H9 (cell line): ENCODE measurements at regions not wholly inside any gene's neighbourhood (a gene's known extent, or its start where the extent isn't known, plus 50 kb on each side); places are given as distances from the start of the nearest gene placed in this dataset.

ENCODE experiments used
- DNase-seq: peaks from one replicate; pipeline ENCODE4 v3.0.0-alpha.2; 2017
- H2AFZ ChIP-seq: one replicate; pipeline ENCODE4 v1.6.1; 2013; ENCODE audit warnings: mild to moderate bottlenecking, low read length, control low read depth, moderate library complexity
- H2AK5ac ChIP-seq: 2 replicates; pipeline ENCODE4 v1.6.1; 2013; ENCODE audit warnings: low read length, control low read depth, mixed read lengths; ENCODE audit not compliant: insufficient read length
- H2BK120ac ChIP-seq: one replicate; pipeline ENCODE4 v1.6.1; 2013; ENCODE audit warnings: low read depth, mild to moderate bottlenecking, low read length, control low read depth, inconsistent platforms; ENCODE audit not compliant: poor library complexity, severe bottlenecking
- H2BK12ac ChIP-seq: 2 replicates; pipeline ENCODE4 v1.6.1; 2013; ENCODE audit warnings: low read length, control low read depth, mixed read lengths, low read depth; ENCODE audit not compliant: insufficient read length
- H2BK15ac ChIP-seq: 2 replicates; pipeline ENCODE4 v1.6.1; 2013; ENCODE audit warnings: low read depth, low read length, control low read depth
- H2BK20ac ChIP-seq: one replicate; pipeline ENCODE4 v1.6.1; 2013; ENCODE audit warnings: low read depth, mild to moderate bottlenecking, low read length, control low read depth, inconsistent platforms; ENCODE audit not compliant: poor library complexity, severe bottlenecking
- H2BK5ac ChIP-seq: 2 replicates; pipeline ENCODE4 v1.6.1; 2013; ENCODE audit warnings: low read length, control low read depth, mixed read lengths; ENCODE audit not compliant: insufficient read length
- H3K14ac ChIP-seq: 2 replicates; pipeline ENCODE4 v1.6.1; 2013; ENCODE audit warnings: low read length, control low read depth; ENCODE audit not compliant: insufficient read depth
- H3K18ac ChIP-seq: 2 replicates; pipeline ENCODE4 v1.6.1; 2013; ENCODE audit warnings: low read depth, mild to moderate bottlenecking, mixed read lengths, low read length, control low read depth; ENCODE audit not compliant: insufficient read length
- H3K23ac ChIP-seq: 2 replicates; pipeline ENCODE4 v1.6.1; 2013; ENCODE audit warnings: low read length, control low read depth, mixed read lengths, low read depth; ENCODE audit not compliant: insufficient read length
- H3K23me2 ChIP-seq: 2 replicates; pipeline ENCODE4 v1.6.1; 2013; ENCODE audit warnings: low read depth, mild to moderate bottlenecking, mixed read lengths, low read length, control low read depth; ENCODE audit not compliant: insufficient read length, poor library complexity, severe bottlenecking
- H3K27ac ChIP-seq: 2 replicates; pipeline ENCODE4 v1.5.1; 2013; ENCODE audit warnings: low read length, control low read depth, mixed read lengths, low read depth; ENCODE audit not compliant: insufficient read length
- H3K27me3 ChIP-seq: 2 replicates; pipeline ENCODE4 v1.6.1; 2013; ENCODE audit warnings: low read length, control low read depth, inconsistent platforms; ENCODE audit not compliant: insufficient read depth
- H3K4ac ChIP-seq: 2 replicates; pipeline ENCODE4 v1.6.1; 2013; ENCODE audit warnings: low read depth, mild to moderate bottlenecking, control low read depth, inconsistent platforms, low read length, moderate library complexity
- H3K4me1 ChIP-seq: 2 replicates; pipeline ENCODE4 v1.6.1; 2013; ENCODE audit warnings: low read length, control low read depth, inconsistent platforms; ENCODE audit not compliant: insufficient read depth
- H3K4me2 ChIP-seq: 2 replicates; pipeline ENCODE4 v1.6.1; 2013; ENCODE audit warnings: low read length, control low read depth, mixed read lengths; ENCODE audit not compliant: insufficient read length, insufficient read depth
- H3K56ac ChIP-seq: 2 replicates; pipeline ENCODE4 v1.6.1; 2013; ENCODE audit warnings: low read depth, mild to moderate bottlenecking, mixed read lengths, low read length, control low read depth; ENCODE audit not compliant: insufficient read length
- H3K79me1 ChIP-seq: 2 replicates; pipeline ENCODE4 v1.6.1; 2013; ENCODE audit warnings: low read depth, mild to moderate bottlenecking, moderate library complexity, low read length, control low read depth, inconsistent platforms; ENCODE audit not compliant: insufficient read depth, poor library complexity, severe bottlenecking
- H3K79me2 ChIP-seq: 2 replicates; pipeline ENCODE4 v1.6.1; 2013; ENCODE audit warnings: low read length, control low read depth, inconsistent platforms; ENCODE audit not compliant: insufficient read depth
- H3K9ac ChIP-seq: 2 replicates; pipeline ENCODE4 v1.6.1; 2013; ENCODE audit warnings: low read length, control low read depth, mixed read lengths; ENCODE audit not compliant: insufficient read length; ENCODE audit errors: extremely low read depth
- H3K9me3 ChIP-seq: one replicate; pipeline ENCODE4 v1.6.1; 2013; ENCODE audit warnings: low read depth, low read length, inconsistent platforms; ENCODE audit not compliant: control insufficient read depth
- H3T11ph ChIP-seq: one replicate; pipeline ENCODE4 v1.6.1; 2013; ENCODE audit warnings: mild to moderate bottlenecking, low read length, control low read depth, inconsistent platforms
- H4K20me1 ChIP-seq: one replicate; pipeline ENCODE4 v1.6.1; 2013; ENCODE audit not compliant: control insufficient read depth, insufficient read length, insufficient read depth
- H4K5ac ChIP-seq: 2 replicates; pipeline ENCODE4 v1.6.1; 2013; ENCODE audit warnings: low read depth, mild to moderate bottlenecking, mixed read lengths, low read length, control low read depth; ENCODE audit not compliant: insufficient read length
- H4K8ac ChIP-seq: replicated peaks from 2 replicates; pipeline ENCODE4 v1.6.1; 2013; ENCODE audit warnings: low read length, control low read depth, mixed read lengths, low read depth; ENCODE audit not compliant: insufficient read length
- H4K91ac ChIP-seq: 2 replicates; pipeline ENCODE4 v1.6.1; 2013; ENCODE audit warnings: low read depth, mild to moderate bottlenecking, moderate library complexity, mixed read lengths, low read length, control low read depth; ENCODE audit not compliant: insufficient read length
- H3K27ac Mint-ChIP-seq, 3 experiments: 2 replicates in 2 of 3; 3 replicates in 1 of 3; pipeline ENCODE4 v1.8.0; 2020 to 2021; ENCODE audit warnings: mixed read lengths in 3 of 3, mild to moderate bottlenecking in 1 of 3, moderate library complexity in 1 of 3
- H3K27me3 Mint-ChIP-seq: 2 replicates; pipeline ENCODE4 v1.8.0; 2021; ENCODE audit warnings: low read depth, mild to moderate bottlenecking, moderate library complexity, mixed read lengths
- H3K36me3 Mint-ChIP-seq, 3 experiments: 2 replicates in 2 of 3; 3 replicates in 1 of 3; pipeline ENCODE4 v1.8.0; 2020 to 2021; ENCODE audit warnings: low read depth in 3 of 3, mixed read lengths in 3 of 3; ENCODE audit not compliant: insufficient read depth in 1 of 3
- H3K4me1 Mint-ChIP-seq, 2 experiments: 2 replicates each; pipeline ENCODE4 v1.8.0; 2020; ENCODE audit warnings: mixed read lengths in 2 of 2
- H3K4me3 Mint-ChIP-seq, 2 experiments: 2 replicates in 1 of 2; 3 replicates in 1 of 2; pipeline ENCODE4 v1.8.0; 2020 to 2021; ENCODE audit warnings: mild to moderate bottlenecking in 2 of 2, mixed read lengths in 2 of 2, moderate library complexity in 1 of 2
- H3K9me3 Mint-ChIP-seq, 2 experiments: 2 replicates in 1 of 2; 3 replicates in 1 of 2; pipeline ENCODE4 v1.8.0; 2020; ENCODE audit warnings: mild to moderate bottlenecking in 2 of 2, mixed read lengths in 2 of 2, moderate library complexity in 1 of 2
- WGBS: extraction: QIAGEN DNeasy Blood & Tissue Kit; methylation state at CpG from one replicate; pipeline ENCODE4 v1.1.7; 2013; ENCODE audit warnings: missing lambda C conversion rate, low lambda C conversion rate, mixed read lengths; ENCODE audit not compliant: insufficient read length; ENCODE audit errors: extremely low coverage; 5-methylcytosine and 5-hydroxymethylcytosine counted together
- TF ChIP-seq, protein P1 (sequence below): fragments of 200-600 bp; sonication (generic); conservative IDR thresholded peaks from 3 replicates; pipeline ENCODE4 v1.8.0; 2021; ENCODE audit warnings: antibody characterized with exemption, mild to moderate bottlenecking

DNA sequence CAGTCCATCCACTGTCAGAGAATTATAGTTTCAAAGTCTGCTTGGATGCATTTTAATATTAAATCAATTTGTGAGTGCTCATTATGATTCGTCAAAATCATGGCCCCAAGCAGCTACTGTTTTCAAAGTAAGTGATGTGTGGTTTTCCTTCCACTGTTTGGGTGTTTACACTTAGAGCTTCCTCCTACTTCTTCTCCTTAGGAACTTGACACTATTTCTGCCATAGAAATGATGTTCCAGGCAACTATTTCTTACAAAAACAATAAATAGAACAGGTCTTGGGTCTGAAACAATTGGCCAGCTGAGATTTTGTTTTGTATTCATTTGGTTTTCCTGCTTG, 132.8 kb upstream of the RAI14 start:
- Histone ChIP-seq H3K27me3 (no peaks in the 10 kb centered on the region), H2AFZ (no peak overlapping the region)
- peak overlapping the region in 1 of 3 experiments; percentile 60; a peak in 1 of 7 replicates for H3K27ac Mint-ChIP-seq

More for the DNA sequence above, 132.8 kb upstream of the RAI14 start:
- no peaks in the 10 kb centered on the region for H3K79me2 ChIP-seq
- no peak overlapping the region for H3K4me2 ChIP-seq
- no peaks in the 10 kb centered on the region for H3K27me3 Mint-ChIP-seq
- no peaks in the 10 kb centered on the region for H3K79me1 ChIP-seq
- H3K9me3 Mint-ChIP-seq, result no peaks in the 10 kb centered on the region
- H4K5ac ChIP-seq, result no peak overlapping the region
- H4K91ac ChIP-seq, result no peak overlapping the region
- no peak overlapping the region for H2BK15ac ChIP-seq
- no CpG with 5 or more reads among the region's 1 CpG for WGBS
- H4K20me1 ChIP-seq, result no peaks in the 10 kb centered on the region
- H2BK20ac ChIP-seq, result no peak overlapping the region
- H2BK120ac ChIP-seq, result no peak overlapping the region
- H3K23me2 ChIP-seq, result no peaks in the 10 kb centered on the region
- H3K4me3 Mint-ChIP-seq, result no peak overlapping the region
- no peak overlapping the region for H3K4ac ChIP-seq
- no peak overlapping the region for H3K27ac ChIP-seq
- no peak overlapping the region for H2BK5ac ChIP-seq
- H2BK12ac ChIP-seq, result no peak overlapping the region
- peaks cover 26 to 27% of the 10 kb centered on the region in 2 experiments for H3K4me1 Mint-ChIP-seq
- H3K56ac ChIP-seq, result no peak overlapping the region
- TF ChIP-seq, protein P1, sequence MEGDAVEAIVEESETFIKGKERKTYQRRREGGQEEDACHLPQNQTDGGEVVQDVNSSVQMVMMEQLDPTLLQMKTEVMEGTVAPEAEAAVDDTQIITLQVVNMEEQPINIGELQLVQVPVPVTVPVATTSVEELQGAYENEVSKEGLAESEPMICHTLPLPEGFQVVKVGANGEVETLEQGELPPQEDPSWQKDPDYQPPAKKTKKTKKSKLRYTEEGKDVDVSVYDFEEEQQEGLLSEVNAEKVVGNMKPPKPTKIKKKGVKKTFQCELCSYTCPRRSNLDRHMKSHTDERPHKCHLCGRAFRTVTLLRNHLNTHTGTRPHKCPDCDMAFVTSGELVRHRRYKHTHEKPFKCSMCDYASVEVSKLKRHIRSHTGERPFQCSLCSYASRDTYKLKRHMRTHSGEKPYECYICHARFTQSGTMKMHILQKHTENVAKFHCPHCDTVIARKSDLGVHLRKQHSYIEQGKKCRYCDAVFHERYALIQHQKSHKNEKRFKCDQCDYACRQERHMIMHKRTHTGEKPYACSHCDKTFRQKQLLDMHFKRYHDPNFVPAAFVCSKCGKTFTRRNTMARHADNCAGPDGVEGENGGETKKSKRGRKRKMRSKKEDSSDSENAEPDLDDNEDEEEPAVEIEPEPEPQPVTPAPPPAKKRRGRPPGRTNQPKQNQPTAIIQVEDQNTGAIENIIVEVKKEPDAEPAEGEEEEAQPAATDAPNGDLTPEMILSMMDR, result peak; percentile 3; the same call in 1 of the 3 replicates
- no peak overlapping the region for H3K14ac ChIP-seq
- H2AK5ac ChIP-seq, result no peak overlapping the region
- peaks cover 3% of the 10 kb centered on the region; the same call in 1 of the 2 replicates for H3K4me1 ChIP-seq
- H3K9me3 ChIP-seq, result no peaks in the 10 kb centered on the region
- H3K23ac ChIP-seq, result no peak overlapping the region
- DNase-seq, result no peak
- no peak overlapping the region for H4K8ac ChIP-seq
- no peaks in the 10 kb centered on the region for H3K36me3 Mint-ChIP-seq
- no peak overlapping the region for H3K18ac ChIP-seq
- H3T11ph ChIP-seq, result no peak overlapping the region
- H3K9ac ChIP-seq, result no peak overlapping the region
